Dedifferentiated amniotic fluid mesenchymal stem cell (primary cell): ENCODE measurements at regions not wholly inside any gene's neighbourhood (a gene's known extent, or its start where the extent isn't known, plus 50 kb on each side); places are given as distances from the start of the nearest gene placed in this dataset.
"Not testable (repeated sequence)": the region's sequence is repeated elsewhere in the genome, so short reads cannot be mapped to it uniquely, and the experiment has no call there.

Experiments
- DNase-seq: peaks from one replicate; pipeline ENCODE4 v3.0.0-alpha.2; 2016; ENCODE audit errors: extremely low spot score

- no peak for DNase-seq
Observed at GRCh38 chr1:94362466-94363058, 55.6 kb upstream of the ABCD3 start.

DNA sequence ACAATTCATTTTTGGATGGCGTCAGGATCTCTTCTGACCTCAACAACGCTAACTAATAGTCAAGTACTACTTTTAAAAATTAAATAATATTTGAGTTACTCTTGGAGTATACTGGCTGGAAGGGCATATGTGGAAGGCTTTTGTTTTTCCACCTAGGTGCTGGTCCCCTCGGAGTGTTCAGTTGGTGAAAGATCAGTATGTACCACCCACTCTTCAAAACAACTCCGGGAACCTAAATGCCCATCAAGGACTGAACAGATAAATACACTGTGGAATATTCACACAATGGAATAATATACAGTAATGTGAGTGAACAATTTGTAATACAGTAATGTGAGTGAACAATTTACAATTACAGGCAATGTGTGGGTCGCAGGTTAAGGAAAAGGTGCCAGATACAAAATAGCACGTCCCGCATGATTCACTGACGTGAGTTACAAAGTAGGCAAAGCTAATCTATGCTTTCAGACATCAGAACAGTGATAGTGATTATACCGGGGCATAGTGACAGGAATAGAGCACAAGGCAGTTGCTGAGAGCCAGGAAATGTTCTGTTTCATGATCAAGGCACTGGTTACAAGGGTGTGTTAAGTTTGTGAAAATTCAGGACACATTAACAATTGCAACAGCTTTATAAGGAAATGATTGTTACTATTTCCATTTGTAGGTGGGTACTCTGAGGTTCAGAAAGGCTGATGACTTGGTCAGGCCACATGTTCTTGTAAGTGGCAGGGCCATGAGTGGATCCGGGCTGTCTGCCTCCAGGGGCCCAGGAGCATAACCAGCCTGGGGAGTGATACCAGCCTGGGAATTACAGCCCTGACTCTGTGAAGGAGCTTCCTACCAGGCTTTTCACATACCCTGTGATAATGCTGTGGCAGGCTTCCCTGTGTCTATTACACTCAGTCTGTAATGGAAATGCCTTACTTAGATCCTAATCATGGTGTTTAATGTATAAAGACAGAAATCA, 59.3 kb upstream of the ABCD3 start:
- no peak for DNase-seq

GRCh38 chr1:94357661-94358060, 60.5 kb upstream of the ABCD3 start:
- DNase-seq, result no peak

DNA sequence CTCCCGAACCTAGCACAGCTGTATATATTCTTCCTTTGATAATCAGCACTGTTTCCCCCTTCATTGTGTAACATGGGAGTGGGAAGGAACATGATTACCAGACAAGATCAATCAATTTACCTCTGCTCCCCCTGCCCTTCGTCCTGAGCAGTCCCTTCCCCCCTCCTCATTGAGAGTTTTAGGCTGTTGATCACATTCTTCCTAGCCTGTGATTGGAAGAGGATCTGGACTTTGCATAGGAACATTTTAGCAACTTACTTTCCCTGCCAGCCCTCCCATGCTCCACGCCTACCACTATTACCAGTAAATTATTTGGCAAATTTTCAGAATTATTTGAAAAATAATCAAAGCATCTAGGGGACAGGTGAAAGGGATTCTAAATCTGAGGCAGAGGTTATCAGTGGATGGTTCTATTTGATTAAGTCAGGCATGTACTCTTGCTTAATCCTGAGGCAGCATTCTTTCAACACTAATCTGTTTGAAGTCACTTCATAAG, 62.7 kb upstream of the ABCD3 start:
- DNase-seq, result no peak

- DNase-seq, result no peak
Observed at GRCh38 chr1:94351481-94351880, 66.7 kb upstream of the ABCD3 start.

DNA sequence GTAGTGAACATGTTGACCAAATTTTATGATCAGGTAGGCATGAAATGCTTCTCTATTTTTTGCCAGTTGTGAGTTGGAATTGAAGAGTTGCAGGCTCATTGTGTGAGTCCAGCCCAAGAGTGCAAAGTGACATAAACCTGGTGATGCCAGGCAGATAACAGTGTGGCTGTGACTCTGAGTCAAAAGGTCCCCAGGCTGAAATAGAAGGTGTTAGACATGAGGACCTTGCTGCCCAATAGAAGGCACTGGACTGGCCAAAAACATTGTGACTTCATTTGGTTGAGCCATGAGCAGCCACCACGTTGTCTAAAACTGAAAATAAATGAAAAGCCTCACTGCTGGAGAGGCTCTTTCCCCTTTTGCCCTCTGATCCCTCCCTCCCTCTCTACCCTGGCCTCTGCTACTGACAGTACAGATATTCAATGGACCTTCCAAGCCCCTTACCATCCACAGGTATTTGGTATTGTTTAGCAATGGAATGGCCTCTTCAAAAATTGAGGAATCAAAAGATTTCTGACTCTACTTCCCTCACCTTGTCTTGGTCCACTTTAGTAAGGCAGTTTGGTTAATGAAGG, 67.8 kb upstream of the ABCD3 start:
- no peak for DNase-seq

DNA sequence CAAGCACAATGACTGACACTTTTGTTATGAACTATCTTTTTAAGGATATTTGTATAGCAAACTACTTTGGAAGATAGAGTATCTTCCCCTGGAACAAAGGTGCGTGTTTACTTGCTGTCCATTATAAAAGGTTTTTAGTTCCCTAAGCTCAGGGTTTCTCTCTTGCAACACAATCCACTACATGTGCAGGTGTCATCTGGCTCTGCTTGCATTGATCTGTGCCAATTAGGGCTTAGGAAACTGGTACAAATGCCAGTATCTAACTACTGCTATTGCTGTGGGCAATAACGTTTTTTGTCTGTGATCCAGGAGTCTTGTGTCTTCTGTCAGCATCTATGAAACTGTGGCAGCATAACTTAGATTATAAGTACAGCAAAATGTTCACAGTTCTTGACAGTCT, 68.3 kb upstream of the ABCD3 start:
- DNase-seq, result no peak

GRCh38 chr1:94348386-94348785, 69.8 kb upstream of the ABCD3 start:
- not testable (repeated sequence) for DNase-seq

DNA sequence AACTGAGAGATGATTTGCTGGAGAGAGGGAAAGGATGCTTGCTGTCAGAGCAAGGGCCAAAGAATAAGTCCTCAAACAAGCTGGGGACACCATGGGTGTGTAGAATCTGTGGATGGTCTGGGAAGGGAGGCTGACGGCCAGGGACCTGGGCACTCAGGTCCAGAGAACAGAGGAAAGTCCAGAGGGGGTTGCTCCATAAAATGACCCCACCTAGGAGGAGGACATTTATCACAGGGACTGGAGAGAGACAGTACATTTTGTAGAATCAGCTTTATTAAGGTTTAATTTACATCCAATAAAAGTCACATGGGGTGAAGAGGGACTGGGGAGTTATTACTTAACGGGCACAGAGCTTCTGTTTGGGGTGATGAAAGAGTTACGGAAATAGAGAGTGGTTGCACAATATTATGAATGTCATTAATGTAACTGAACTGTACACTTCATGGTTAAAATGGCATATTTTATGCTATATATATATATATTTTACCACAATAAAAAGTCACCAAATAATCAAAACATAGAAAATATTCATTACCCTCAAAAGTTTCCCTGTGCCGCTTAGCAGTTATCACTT, 73.0 kb upstream of the ABCD3 start:
- no peak for DNase-seq

DNA sequence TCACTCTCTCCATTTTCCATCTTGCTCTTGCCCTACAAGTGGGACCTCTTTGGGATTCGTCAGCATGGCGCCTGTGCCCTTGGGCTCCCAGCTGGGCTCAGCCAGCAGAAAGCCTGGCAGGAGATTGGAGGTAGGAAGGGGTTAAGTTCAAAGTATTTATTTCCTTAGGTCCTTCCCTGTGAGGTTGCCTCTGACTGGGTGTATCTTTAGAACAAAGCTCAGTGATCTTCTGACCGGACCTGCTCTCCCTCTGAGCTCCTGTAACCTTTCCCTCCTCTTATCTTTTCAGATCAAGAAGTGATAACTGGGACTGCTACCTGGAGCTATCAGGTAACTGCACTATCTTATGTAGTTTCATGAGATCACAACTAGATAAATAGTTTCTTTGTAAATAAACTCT, 75.8 kb upstream of the ABCD3 start:
- no peak for DNase-seq

DNA sequence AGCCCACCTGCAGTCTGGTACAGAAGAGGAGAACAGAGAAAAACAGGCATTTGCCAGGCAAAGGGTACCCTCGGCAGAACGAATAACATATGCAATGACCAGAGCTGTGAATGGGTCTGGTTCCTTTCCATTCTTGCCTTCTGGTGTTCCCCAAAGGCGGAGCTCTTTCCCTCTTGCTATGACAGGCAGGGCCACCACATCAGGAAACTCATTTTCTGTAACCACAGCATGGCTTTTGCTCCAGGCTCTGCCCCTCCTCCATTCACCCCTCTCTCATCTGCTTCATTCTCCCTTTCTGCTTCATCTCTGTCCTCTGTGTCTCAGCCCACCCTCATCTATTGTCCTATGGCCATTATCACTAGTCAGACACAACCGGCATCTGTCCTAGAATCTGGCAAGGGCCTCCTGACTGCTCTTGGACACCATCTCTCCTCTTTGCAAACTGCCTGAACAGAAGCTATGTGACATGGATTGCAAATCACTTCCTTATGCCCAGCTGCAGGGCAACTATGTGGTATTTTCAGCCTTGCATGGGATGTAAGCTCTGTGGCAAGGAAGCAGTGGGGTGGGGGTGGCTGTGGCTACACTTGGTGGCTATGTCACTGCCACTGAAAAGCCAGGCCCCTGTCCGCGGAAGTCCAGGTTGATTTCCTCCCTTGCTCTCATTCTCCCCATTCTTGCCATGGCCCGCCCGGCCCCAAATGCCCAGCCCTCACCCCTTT, 78.8 kb upstream of the ABCD3 start:
- no peak for DNase-seq

DNA sequence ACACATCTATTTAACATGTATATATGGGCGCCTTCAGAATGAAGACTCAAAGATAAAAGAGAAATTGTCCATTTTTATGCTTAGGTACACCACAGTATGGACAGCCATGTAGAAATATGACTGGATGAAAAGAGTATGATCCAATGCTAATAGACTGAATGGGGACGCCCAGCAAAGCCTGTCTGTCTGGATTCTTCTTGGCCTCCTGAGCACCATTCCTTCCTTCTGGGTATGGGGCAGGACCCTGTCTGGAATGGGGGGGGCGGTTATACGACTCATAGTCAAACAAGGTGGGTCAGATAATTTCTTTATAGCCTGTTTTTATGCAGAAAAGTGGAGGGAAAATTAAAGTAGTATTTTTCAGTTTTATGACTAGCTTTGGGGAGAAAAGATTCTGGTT, 81.2 kb upstream of the ABCD3 start:
- DNase-seq, result no peak

- DNase-seq, result peak; percentile 97
Observed at GRCh38 chr1:94335950-94336349, 82.2 kb upstream of the ABCD3 start.

DNA sequence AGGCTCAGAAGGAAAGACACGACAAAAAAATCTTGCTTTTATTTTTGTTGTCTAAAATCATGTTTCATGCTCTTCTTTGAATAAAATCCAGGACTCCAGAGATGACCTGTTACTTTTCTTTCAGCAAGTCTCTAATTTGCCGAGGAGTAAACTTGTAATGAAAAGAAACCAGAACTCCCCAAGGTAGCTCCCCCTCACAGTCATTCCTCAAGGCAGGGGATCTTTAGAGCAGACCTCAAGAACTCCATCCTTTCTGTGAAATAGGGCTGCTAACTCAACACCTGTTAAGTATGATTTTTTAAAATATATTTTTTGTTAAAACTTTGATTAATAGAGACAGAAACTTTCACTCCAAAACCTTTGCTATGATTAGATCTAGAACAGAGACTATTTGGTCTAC, 82.7 kb upstream of the ABCD3 start:
- no peak for DNase-seq

DNA sequence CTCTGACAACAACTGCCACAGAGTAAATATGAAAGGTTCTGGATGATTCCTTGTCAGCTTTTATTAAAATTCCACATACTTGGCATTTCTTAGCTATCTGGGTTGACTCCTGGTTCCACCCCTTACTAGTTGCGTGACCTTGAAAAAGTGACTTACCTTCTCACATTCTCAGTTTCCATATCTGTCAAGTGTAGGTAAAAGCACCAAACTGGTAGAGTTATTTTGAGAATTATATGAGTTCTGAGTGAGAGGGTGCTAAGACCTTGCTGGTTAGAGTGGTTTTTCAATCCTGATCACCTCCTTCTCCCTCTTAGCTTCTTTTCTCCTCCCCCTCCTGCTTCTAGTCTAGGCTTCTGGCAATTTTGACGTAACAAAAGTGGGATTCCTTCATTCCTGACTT, 83.4 kb upstream of the ABCD3 start:
- no peak for DNase-seq

DNA sequence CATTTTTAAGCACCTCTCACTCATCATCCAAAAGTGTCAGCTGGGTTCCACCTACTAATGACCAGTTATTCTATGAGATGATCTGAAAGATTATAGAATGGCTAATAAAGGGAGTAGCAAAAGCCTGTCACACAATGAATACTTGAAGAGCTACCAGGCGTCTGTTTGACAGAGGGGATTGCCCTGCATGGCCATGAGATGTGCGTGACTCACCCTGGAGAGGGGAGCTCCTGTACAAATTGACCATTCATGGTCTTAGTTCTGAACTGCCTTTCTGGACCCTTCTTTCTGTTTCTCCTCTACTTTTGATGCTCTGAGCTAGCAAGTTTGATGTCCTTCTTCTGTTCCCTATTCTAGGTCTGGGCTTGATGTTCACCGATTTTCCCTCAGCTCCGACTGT, 85.2 kb upstream of the ABCD3 start:
- DNase-seq, result no peak

DNA sequence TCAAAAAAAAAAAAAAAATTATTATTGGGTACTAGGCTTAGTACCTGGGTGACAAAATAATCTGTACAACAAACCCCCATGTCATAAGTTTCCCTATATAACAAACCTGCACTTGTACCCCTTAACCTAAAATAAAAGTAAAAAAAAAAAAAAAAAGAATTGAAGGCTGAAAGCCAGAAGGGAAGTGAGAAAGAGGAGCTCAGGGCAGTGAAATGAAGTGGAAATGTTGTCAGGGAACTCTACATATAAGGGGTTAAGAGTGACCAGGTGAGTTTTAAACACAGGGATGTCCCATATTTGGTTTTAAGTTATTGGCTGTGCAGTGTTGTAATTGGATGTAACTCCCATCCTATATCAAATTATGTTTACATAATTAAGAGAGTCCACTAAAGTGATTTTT, 85.7 kb upstream of the ABCD3 start:
- no peak for DNase-seq

DNA sequence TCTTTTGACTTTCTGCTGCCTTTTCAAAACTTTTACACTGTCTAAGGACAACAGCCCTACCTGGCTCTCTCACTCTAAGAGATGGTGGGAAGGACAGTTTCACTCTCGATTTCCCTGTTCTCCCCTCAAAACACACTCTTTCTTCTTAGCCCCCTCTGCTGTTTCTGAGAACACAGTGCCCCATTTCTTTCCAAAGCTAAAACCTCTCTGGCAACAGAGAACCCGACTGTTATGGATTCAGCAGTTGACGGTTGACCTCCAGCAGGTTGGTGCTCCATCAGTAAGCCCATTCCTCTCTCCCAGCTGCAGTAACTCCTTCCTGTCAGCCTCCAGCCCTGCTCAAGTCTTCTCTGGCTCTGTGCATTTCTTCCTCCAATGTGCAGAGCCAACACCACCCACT, 88.2 kb upstream of the ABCD3 start:
- DNase-seq, result peak; percentile 64

DNA sequence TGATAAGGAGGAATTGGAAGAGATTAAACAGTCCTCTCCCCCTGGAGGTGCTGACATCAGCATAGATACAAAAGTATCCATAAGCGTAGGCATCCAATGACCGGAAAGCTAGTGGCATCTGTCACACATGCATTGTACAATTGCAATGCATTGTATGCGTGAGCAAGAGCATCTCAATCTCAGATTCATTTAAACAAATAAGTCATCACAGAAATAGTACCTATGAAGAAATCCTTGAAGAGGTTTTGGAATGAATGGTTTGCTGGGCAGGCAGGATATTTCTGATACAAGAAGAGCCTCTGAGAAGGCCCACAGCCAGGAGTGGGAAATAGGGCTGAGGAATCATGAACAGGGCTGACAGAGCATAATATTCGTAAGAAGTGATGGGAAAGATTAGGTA, 88.9 kb upstream of the ABCD3 start:
- DNase-seq, result no peak

- DNase-seq, result peak; percentile 43
Observed at GRCh38 chr1:94327001-94327690, 89.8 kb upstream of the ARHGAP29 start.

DNA sequence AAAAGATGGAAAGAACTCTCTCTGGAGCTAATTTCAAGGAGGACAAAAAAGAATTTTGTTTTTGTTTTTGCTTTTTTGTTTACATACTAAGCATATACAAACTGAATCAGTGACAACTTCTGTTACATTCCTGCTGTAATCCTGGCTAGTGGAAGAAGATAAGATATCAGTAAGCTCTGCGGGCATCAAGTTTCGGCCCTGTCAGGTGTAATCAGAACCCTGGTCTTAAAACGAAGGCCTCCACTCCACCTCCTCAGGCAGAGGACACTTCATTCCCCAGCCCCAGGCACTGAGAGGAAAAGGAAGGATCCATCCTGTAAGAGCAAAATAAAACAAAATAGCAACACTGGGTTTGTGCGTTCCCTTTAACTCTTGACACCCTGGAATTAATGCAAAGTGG, 88.9 kb upstream of the ARHGAP29 start:
- no peak for DNase-seq
